ENCODE measurements at regions not wholly inside any gene's neighbourhood (a gene's known extent, or its start where the extent isn't known, plus 50 kb on each side); places are given as distances from the start of the nearest gene placed in this dataset.

DNA sequence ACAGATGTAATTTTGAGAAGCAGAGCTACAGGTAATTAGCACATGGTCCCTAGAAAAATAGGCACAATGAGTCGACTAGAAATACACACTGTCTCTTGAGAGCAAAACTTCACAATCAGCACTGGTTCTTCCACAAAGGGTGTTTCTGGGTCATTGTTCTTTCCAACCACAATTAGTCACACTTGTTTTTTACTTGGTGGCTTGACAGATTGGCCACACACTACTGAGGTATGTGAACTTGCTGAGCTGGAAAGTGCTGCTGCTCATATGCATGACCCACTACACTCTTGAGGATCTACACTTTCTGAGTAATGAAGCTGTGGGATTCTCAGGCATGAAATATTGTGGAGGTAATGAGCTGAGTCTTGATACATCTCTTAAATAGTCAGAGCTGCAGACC, 347.7 kb downstream of the BCKDHB start:
- no peak for TF ChIP-seq ZFX (IDR thresholded peaks at IDR 0.05; ENCODE audit: borderline replicate concordance)
- TF ChIP-seq, protein P1, sequence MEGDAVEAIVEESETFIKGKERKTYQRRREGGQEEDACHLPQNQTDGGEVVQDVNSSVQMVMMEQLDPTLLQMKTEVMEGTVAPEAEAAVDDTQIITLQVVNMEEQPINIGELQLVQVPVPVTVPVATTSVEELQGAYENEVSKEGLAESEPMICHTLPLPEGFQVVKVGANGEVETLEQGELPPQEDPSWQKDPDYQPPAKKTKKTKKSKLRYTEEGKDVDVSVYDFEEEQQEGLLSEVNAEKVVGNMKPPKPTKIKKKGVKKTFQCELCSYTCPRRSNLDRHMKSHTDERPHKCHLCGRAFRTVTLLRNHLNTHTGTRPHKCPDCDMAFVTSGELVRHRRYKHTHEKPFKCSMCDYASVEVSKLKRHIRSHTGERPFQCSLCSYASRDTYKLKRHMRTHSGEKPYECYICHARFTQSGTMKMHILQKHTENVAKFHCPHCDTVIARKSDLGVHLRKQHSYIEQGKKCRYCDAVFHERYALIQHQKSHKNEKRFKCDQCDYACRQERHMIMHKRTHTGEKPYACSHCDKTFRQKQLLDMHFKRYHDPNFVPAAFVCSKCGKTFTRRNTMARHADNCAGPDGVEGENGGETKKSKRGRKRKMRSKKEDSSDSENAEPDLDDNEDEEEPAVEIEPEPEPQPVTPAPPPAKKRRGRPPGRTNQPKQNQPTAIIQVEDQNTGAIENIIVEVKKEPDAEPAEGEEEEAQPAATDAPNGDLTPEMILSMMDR (IDR thresholded peaks at IDR 0.05), result no peak

Measured in 22Rv1 (cell line).